NB4 (cell line): ENCODE measurements at regions not wholly inside any gene's neighbourhood (a gene's known extent, or its start where the extent isn't known, plus 50 kb on each side); places are given as distances from the start of the nearest gene placed in this dataset.

Experiments
- CTCF ChIP-seq: IDR thresholded peaks from one replicate; pipeline ENCODE4 v1.5.1; 2012; ENCODE audit warnings: low read depth, low read length
- MYC ChIP-seq: IDR thresholded peaks from 2 replicates; pipeline ENCODE4 v1.6.1; 2011; ENCODE audit warnings: low read depth, low read length

- TF ChIP-seq CTCF = no peak
- no peak for TF ChIP-seq MYC
Measured at GRCh38 chr1:213521206-213521605, 466.6 kb upstream of the PROX1 start.
